A673 (cell line): ENCODE measurements at regions not wholly inside any gene's neighbourhood (a gene's known extent, or its start where the extent isn't known, plus 50 kb on each side); places are given as distances from the start of the nearest gene placed in this dataset.
"Not testable (repeated sequence)": the region's sequence is repeated elsewhere in the genome, so short reads cannot be mapped to it uniquely, and the experiment has no call there.

Source experiments
- BruUV-seq: library from RNA; stranded (reverse); fragments of 400-500 nt; replicated peaks from 2 replicates; lab custom pipeline; 2021; lab: Mats Ljungman, UMichigan
- CTCF ChIA-PET: fragments of 300-600 bp; sonication (Branson Sonifier 250); formaldehyde crosslinking; loops from one replicate; lab custom pipeline; 2022; ENCODE audit warnings: antibody characterized with exemption; lab: Charles Lee
- POLR2A ChIA-PET: fragments of 300-600 bp; sonication (Branson Sonifier 250); formaldehyde crosslinking; loops from one replicate; lab custom pipeline; 2022; ENCODE audit warnings: antibody characterized with exemption; ENCODE audit not compliant: low non-redundant PET; lab: Charles Lee
- DNase-seq: peaks from one replicate; pipeline ENCODE4 v3.0.0-alpha.2; 2015; ENCODE audit warnings: low spot score
- H3K27ac ChIP-seq: fragments of 200-600 bp; sonication (generic); 2 replicates; pipeline ENCODE4 v1.5.1; 2016; ENCODE audit warnings: mixed run types, low read depth, mild to moderate bottlenecking, mixed read lengths, antibody characterized with exemption, low read length; ENCODE audit not compliant: poor library complexity, severe bottlenecking
- H3K27me3 ChIP-seq: fragments of 200-600 bp; sonication (generic); replicated peaks from 2 replicates; pipeline ENCODE4 v1.6.1; 2017; ENCODE audit warnings: mixed run types, low read depth, mild to moderate bottlenecking, mixed read lengths, antibody characterized with exemption, low read length; ENCODE audit not compliant: insufficient read depth, poor library complexity
- H3K36me3 ChIP-seq: fragments of 200-600 bp; sonication (generic); 2 replicates; pipeline ENCODE4 v1.6.1; 2016; ENCODE audit warnings: mixed run types, mild to moderate bottlenecking, mixed read lengths, antibody characterized with exemption, low read length; ENCODE audit not compliant: insufficient read depth, poor library complexity, severe bottlenecking
- H3K4me1 ChIP-seq: fragments of 200-600 bp; sonication (generic); 2 replicates; pipeline ENCODE4 v1.6.1; 2017; ENCODE audit warnings: mixed run types, mild to moderate bottlenecking, mixed read lengths, antibody characterized with exemption, low read length; ENCODE audit not compliant: insufficient read depth, poor library complexity, severe bottlenecking
- H3K4me3 ChIP-seq: fragments of 200-600 bp; sonication (generic); 2 replicates; pipeline ENCODE4 v1.5.1; 2016; ENCODE audit warnings: low read depth, mixed run types, mild to moderate bottlenecking, mixed read lengths, low read length; ENCODE audit not compliant: poor library complexity, severe bottlenecking
- H3K9me3 ChIP-seq: fragments of 200-600 bp; sonication (generic); 2 replicates; pipeline ENCODE4 v1.6.1; 2016; ENCODE audit warnings: mixed run types, low read depth, mild to moderate bottlenecking, mixed read lengths, antibody characterized with exemption, low read length; ENCODE audit not compliant: poor library complexity, severe bottlenecking
- EZH2 ChIP-seq: fragments of 200-600 bp; sonication (generic); IDR thresholded peaks from 2 replicates; pipeline ENCODE4 v1.6.1; 2017; ENCODE audit warnings: borderline replicate concordance, low read depth, mild to moderate bottlenecking, mixed read lengths, antibody characterized with exemption, low read length; ENCODE audit not compliant: poor library complexity, severe bottlenecking
- intact Hi-C: fragments of 100-400 bp; cut with micrococcal nuclease; formaldehyde crosslinking; loops from one replicate; pipeline ENCODE4 v1.10.0; 2022; ENCODE audit not compliant: unreplicated experiment
- TF ChIP-seq, protein P1 (sequence below): fragments of 300-800, 200-600 bp; sonication (generic); conservative IDR thresholded peaks from 2 replicates; pipeline ENCODE4 v1.5.1; 2017; ENCODE audit warnings: low read depth, mild to moderate bottlenecking, antibody characterized with exemption, low read length, moderate library complexity, mixed read lengths

DNA sequence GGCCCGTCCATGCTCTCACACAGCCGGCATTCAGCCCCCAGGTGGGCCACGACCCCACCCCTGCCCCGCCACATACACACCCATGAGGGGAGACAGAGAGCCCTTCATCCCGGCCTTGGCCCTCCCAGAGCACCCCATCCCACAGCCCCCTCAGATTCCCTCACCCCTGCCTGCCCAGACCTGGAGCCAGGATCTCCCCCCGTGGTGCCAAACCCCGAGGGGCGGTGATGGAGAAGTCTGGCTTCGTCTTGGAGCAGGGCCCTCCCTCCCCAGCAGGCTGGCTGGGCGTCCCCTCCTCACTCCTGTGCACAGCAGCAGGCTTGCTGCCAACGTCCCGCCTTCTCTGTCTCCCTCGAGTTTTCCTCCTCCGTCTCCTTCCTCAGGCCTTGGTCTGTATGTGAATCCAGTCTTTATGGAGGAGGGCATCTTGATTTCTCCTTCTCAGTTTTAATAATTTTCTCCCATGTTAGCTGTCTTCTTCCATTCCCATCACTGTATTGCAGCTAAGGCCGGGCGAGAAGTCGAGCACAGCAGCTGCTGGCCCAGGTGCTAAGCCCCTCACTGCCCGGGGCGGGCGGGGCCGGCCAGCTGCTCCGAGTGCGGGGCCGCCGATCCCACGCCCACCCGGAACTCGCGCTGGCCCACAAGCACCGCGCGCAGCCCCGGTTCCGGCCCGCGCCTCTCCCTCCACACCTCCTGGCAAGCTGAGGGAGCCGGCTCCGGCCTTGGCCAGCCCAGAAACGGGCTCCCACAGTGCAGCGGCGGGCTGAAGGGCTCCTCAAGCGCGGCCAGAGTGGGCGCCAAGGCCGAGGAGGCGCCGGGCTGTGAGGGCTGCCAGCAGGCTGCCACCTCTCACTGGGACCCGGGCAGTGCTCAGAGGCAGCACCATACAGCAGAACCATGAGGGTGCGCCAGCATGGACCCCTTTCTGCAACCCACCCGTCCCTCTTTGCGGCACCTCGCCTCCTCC is 183.6 kb downstream of the TBC1D2B start:
- H3K4me3 ChIP-seq, BruUV-seq, H3K27ac ChIP-seq, H3K4me1 ChIP-seq, H3K9me3 ChIP-seq, POLR2A ChIA-PET, H3K27me3 ChIP-seq, intact Hi-C loops, CTCF ChIA-PET, DNase-seq, H3K36me3 ChIP-seq: not testable (repeated sequence)

DNA sequence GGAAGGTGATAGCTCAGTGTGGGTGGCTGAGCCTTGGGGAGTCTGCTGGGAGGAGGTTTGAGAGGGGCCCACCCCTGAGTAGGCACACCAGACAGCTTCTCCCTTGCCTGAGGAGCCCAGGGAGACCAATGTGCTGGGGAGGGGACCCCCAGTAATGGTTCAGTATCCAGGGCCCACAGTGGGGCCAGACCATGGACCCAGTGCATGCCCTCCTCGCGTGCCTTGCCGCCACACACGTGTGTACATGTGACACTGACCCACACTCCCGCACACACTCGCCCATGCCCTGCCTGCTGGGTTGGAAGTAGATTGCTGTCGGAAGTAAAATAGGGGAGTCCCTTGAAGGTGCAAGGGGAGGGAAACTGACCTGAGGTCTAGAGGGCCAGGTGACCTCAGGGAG is 184.3 kb downstream of the TBC1D2B start:
- POLR2A ChIA-PET, result interaction anchor here (0.6 kb wide), 1 partner anchor 1210 kb away, joined by 3 read pairs; no protein-coding TSS in a partner anchor
- BruUV-seq, H3K27ac ChIP-seq, H3K4me3 ChIP-seq, H3K4me1 ChIP-seq, DNase-seq, H3K9me3 ChIP-seq, CTCF ChIA-PET, H3K36me3 ChIP-seq, intact Hi-C loops, H3K27me3 ChIP-seq: not testable (repeated sequence)

DNA sequence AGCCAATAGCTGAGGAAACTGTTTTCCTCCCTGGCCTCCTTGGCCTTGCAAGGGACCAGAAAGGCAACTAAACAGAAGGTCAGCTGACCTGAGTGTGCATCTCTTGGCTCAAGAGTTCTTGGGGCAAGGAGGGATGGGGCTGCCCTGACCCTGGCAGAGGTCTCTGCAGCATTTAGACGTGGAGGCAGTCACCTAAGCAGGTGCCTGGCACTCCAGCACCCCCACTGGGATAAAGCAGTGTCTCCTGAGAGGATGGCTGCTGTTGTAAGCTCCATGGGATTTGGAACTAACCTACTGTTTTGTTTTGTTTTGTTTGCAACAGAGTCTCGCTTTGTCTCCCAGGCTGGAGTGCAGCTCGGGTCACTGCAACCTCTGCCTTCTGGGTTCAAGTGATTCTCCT is 185.2 kb downstream of the TBC1D2B start:
- ChIA-PET CTCF (no interaction called here), POLR2A (interaction anchor here (0.6 kb wide), 1 partner anchor 1209 kb away, joined by 3 read pairs; no protein-coding TSS in a partner anchor)
- no TSS peak for BruUV-seq
- TF ChIP-seq, protein P1, sequence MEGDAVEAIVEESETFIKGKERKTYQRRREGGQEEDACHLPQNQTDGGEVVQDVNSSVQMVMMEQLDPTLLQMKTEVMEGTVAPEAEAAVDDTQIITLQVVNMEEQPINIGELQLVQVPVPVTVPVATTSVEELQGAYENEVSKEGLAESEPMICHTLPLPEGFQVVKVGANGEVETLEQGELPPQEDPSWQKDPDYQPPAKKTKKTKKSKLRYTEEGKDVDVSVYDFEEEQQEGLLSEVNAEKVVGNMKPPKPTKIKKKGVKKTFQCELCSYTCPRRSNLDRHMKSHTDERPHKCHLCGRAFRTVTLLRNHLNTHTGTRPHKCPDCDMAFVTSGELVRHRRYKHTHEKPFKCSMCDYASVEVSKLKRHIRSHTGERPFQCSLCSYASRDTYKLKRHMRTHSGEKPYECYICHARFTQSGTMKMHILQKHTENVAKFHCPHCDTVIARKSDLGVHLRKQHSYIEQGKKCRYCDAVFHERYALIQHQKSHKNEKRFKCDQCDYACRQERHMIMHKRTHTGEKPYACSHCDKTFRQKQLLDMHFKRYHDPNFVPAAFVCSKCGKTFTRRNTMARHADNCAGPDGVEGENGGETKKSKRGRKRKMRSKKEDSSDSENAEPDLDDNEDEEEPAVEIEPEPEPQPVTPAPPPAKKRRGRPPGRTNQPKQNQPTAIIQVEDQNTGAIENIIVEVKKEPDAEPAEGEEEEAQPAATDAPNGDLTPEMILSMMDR, result no peak
- no peak for TF ChIP-seq EZH2
- no peak overlapping the region for H3K27ac ChIP-seq
- no peaks in the 10 kb centered on the region for H3K9me3 ChIP-seq
- H3K4me3 ChIP-seq, result no peak overlapping the region
- no peak for DNase-seq
- intact Hi-C loops, result no loop called here
- H3K36me3 ChIP-seq, result no peaks in the 10 kb centered on the region
- H3K27me3 ChIP-seq, result no peaks in the 10 kb centered on the region
- H3K4me1 ChIP-seq, result no peaks in the 10 kb centered on the region

DNA sequence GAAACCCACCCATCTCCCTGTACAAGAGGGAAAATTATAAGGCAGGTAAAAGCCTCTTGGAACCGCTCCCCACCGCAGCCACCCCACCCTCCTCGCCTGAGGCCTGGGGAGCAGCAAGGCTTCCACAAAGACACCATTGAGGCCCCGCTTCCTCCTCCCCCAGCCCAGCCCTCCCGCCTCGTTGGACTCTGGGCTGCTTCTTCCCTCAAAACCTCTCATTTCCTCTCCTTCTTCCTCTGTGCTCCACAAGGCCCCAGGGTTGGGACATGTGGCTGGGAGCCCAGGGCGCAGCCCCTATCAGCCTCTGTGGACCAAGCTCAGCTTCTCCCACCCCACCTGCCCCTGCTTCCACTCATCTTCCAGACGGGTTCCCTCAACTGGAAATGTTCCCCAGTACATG is 185.6 kb downstream of the TBC1D2B start:
- DNase-seq, H3K4me1 ChIP-seq, BruUV-seq, intact Hi-C loops, H3K27ac ChIP-seq, H3K4me3 ChIP-seq, CTCF ChIA-PET, H3K36me3 ChIP-seq, POLR2A ChIA-PET, H3K27me3 ChIP-seq, H3K9me3 ChIP-seq: not testable (repeated sequence)

DNA sequence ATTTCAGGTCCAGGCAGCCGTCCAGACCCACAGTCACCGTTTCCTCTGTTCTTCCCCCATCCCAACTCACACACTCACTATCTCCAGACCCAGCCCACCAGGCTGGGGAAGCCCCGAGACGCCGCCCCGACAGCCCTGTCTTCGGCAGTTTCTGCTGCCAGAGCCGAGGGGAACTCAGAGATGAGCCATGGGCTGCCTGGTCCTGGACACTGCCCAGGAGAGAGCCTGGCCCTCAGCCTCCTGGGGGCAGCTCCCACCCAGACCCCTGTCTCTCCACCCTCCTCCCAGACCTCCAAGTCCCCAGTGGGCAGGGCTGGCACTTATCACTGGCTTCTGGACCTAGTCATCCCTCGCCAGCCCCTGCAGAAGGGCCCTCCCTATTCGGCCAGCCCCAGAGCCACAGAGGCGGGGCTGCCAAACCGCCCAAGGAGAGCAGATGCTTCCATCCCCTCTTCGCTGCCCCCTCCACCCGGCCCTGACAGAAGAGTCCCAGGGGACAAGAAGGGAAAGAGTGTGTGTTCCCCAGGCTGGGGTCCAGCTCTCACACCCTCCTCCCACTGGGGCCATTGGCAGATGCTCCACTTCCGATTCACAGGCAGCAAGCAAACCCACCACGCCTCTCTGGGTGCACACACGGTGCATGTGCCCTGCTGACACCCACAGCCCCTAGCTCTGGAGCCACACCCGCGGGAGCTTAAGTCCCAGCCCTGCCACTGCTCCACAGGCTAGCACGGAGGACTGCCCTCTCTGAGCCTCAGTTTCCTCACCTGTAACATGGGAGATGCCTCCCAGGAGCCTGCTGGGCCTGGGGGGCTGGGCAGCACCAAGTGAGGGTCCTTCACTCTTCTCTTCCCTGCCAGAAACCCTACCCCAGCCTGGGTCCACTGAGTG is 186.4 kb downstream of the TBC1D2B start:
- H3K27ac ChIP-seq, H3K4me1 ChIP-seq, H3K9me3 ChIP-seq, H3K27me3 ChIP-seq, H3K4me3 ChIP-seq, BruUV-seq, DNase-seq, POLR2A ChIA-PET, H3K36me3 ChIP-seq, intact Hi-C loops: not testable (repeated sequence)
- CTCF ChIA-PET, result interaction anchor here (1.2 kb wide), 1 partner anchor 9 kb away, joined by 3 read pairs; no protein-coding TSS in a partner anchor
